GM12872 (cell line): ENCODE measurements at regions not wholly inside any gene's neighbourhood (a gene's known extent, or its start where the extent isn't known, plus 50 kb on each side); places are given as distances from the start of the nearest gene placed in this dataset.

Experiments
- TF ChIP-seq, protein P1 (sequence below): IDR thresholded peaks from 3 replicates; pipeline ENCODE4 v1.5.1; 2011; ENCODE audit warnings: low read depth, mild to moderate bottlenecking, low read length, moderate library complexity; ENCODE audit not compliant: insufficient read depth

GRCh38 chr13:54347531-54347930 is 1318.9 kb downstream of the OLFM4 start:
- TF ChIP-seq, protein P1, sequence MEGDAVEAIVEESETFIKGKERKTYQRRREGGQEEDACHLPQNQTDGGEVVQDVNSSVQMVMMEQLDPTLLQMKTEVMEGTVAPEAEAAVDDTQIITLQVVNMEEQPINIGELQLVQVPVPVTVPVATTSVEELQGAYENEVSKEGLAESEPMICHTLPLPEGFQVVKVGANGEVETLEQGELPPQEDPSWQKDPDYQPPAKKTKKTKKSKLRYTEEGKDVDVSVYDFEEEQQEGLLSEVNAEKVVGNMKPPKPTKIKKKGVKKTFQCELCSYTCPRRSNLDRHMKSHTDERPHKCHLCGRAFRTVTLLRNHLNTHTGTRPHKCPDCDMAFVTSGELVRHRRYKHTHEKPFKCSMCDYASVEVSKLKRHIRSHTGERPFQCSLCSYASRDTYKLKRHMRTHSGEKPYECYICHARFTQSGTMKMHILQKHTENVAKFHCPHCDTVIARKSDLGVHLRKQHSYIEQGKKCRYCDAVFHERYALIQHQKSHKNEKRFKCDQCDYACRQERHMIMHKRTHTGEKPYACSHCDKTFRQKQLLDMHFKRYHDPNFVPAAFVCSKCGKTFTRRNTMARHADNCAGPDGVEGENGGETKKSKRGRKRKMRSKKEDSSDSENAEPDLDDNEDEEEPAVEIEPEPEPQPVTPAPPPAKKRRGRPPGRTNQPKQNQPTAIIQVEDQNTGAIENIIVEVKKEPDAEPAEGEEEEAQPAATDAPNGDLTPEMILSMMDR = no peak

- TF ChIP-seq, protein P1 = no peak
Measured at GRCh38 chr13:54356209-54356608, 1327.6 kb downstream of the OLFM4 start.

DNA sequence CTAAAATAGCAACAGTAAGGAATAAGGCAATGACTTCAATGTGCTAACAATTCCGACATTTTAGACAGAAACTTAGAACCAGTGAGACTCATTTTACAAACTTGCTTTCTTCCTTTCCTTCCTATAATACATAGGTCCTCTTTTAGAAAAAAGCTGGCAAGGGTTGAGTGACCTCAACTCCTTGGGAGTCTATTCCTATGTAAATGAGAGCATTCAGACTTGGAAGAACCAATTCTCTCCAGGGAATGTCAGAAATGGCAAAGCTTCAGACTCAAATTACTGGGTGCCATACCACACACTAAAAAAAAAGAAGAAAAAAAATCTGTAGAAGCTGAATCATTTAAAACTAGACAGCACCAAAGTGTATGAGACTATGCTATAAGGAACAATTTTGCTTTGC is 1328.2 kb downstream of the OLFM4 start:
- TF ChIP-seq, protein P1 = no peak

DNA sequence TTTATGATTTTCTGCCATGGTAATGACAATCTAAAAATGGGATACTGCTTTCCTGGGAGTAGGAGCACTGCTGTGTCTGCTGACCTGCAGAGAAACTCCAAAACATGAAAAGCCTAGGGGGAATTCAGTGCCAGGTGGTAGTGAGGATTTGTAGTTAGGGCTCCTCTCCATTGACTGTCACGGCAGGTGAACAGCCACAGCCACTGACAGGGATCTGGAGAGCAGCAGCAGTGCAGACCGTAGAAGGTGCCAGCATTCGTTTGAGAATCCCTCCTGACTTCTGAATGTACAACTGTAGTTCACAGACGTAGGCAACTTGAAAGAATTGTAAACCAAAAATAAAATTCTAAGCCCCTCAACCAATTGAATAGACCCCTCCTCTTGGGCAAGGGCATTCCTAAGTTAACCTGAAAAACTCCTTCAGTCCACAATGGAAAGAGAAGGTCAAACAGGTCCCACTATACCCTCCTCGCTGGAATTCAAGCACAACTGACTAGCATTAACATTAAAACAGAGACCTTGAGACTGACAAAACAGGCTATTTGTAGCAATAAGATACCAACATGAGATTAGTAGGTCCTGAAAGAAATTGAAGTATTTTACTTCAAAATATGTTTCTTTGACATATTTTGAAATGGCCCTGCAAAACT is 1328.8 kb downstream of the OLFM4 start:
- TF ChIP-seq, protein P1 = no peak

DNA sequence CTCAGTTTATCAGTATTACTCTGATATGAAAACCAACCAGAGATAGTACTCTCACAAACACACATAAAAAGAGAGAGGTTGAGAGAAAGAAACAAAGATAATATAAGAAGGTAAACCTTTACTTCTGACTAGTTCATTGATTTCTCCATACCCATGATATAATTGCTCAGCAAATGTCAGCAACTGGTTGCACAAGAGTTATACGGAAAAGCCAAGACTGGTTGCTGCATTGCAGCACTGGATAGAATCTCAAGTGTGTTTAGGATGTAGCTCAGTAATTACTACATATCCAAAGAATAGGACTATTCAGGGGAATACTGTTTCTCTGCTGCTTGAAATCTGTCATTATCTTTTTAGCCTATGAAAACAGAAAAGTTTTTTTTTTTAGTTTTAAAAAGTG is 1332.8 kb downstream of the OLFM4 start:
- TF ChIP-seq, protein P1 = no peak

DNA sequence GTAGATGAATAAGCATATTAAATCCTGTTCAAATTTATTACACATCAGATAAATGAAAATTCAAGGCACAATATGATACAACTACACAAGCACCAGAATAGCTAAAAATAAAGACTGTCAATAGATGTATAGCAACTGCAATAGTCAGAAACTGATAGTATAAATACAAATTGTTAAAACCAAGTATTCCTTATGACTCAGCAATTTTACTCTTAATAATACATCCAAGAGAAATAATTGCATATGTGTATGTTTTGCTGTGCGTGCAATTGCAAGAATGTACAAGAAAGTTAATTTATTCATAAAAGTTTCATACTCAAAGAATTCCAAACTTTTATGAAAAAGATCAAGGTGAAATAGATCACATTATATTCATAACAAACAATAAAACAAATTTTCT is 1338.1 kb downstream of the OLFM4 start:
- TF ChIP-seq, protein P1 = no peak

DNA sequence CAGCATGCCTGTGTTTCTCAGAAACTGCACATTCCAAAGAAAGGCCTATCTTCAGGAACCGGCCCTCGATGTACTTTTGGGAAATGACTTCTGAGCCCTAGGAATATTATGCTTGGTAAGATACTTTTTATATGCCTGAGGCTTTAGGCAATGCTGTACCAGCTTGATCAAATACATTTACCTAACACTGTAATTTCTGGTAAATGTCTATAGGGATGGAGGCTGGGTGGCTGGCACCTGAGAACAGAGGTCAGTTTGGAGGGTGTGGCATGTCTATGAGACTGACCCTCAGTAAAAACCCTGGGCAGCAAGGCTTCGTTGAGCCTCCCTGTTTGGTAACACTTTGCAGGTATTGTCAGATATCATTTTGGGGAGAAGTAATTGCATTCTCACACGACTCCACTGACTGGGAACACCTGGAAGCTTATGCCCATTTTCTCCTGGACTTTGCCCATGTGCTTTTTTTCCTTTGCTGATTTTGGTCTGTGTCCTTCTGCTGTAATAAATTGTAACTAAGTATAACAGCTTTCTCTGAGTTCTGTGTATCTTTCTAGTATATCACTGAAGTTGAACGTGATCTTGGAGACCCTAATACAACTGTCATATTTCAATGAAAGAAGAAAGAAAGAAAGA is 1339.1 kb downstream of the OLFM4 start:
- TF ChIP-seq, protein P1 = no peak
